GM21526 (cell line): ENCODE measurements at regions not wholly inside any gene's neighbourhood (a gene's known extent, or its start where the extent isn't known, plus 50 kb on each side); places are given as distances from the start of the nearest gene placed in this dataset.
"Not testable (repeated sequence)": the region's sequence is repeated elsewhere in the genome, so short reads cannot be mapped to it uniquely, and the experiment has no call there.

Source experiments
- ATAC-seq: cut with Tn5 transposase; IDR thresholded peaks from one replicate; pipeline ENCODE4 v1.9.1; 2021; ENCODE audit warnings: moderate library complexity; ENCODE audit not compliant: unreplicated experiment, low FRiP score

GRCh38 chr12:58668871-58669270, 251.4 kb downstream of the LRIG3 start:
- no peak for ATAC-seq

GRCh38 chr12:58670623-58671022, 249.7 kb downstream of the LRIG3 start:
- ATAC-seq = no peak

- ATAC-seq = no peak
Observed at GRCh38 chr12:58671196-58671595, 249.1 kb downstream of the LRIG3 start.

- no peak for ATAC-seq
Observed at GRCh38 chr12:58673021-58673420, 247.3 kb downstream of the LRIG3 start.

- ATAC-seq = not testable (repeated sequence)
Observed at GRCh38 chr12:58677833-58678232, 242.5 kb downstream of the LRIG3 start.

GRCh38 chr12:58678753-58679152, 241.6 kb downstream of the LRIG3 start:
- no peak for ATAC-seq

GRCh38 chr12:58681730-58682129, 238.6 kb downstream of the LRIG3 start:
- ATAC-seq = no peak

GRCh38 chr12:58695263-58695662, 225.0 kb downstream of the LRIG3 start:
- no peak for ATAC-seq

- ATAC-seq = no peak
Observed at GRCh38 chr12:58701536-58701935, 218.8 kb downstream of the LRIG3 start.

- no peak for ATAC-seq
Observed at GRCh38 chr12:58703866-58704265, 216.4 kb downstream of the LRIG3 start.

- ATAC-seq = not testable (repeated sequence)
Observed at GRCh38 chr12:58704770-58705169, 215.5 kb downstream of the LRIG3 start.

- no peak for ATAC-seq
Observed at GRCh38 chr12:58710901-58711300, 209.4 kb downstream of the LRIG3 start.

GRCh38 chr12:58711974-58712373, 208.3 kb downstream of the LRIG3 start:
- ATAC-seq = no peak

GRCh38 chr12:58712976-58713375, 207.3 kb downstream of the LRIG3 start:
- ATAC-seq = no peak

- no peak for ATAC-seq
Observed at GRCh38 chr12:58719161-58719560, 201.1 kb downstream of the LRIG3 start.

- no peak for ATAC-seq
Observed at GRCh38 chr12:58720421-58720820, 199.9 kb downstream of the LRIG3 start.

GRCh38 chr12:58725400-58726105, 194.8 kb downstream of the LRIG3 start:
- no peak for ATAC-seq

- ATAC-seq = no peak
Observed at GRCh38 chr12:58727521-58727920, 192.8 kb downstream of the LRIG3 start.

GRCh38 chr12:58728397-58728796, 191.9 kb downstream of the LRIG3 start:
- ATAC-seq = no peak

- no peak for ATAC-seq
Observed at GRCh38 chr12:58731096-58731495, 189.2 kb downstream of the LRIG3 start.

- no peak for ATAC-seq
Observed at GRCh38 chr12:58732894-58733293, 187.4 kb downstream of the LRIG3 start.

GRCh38 chr12:58741226-58741625, 179.1 kb downstream of the LRIG3 start:
- no peak for ATAC-seq
